Right lobe of liver (tissue), 6 donors: ENCODE measurements at regions not wholly inside any gene's neighbourhood (a gene's known extent, or its start where the extent isn't known, plus 50 kb on each side); places are given as distances from the start of the nearest gene placed in this dataset.

Source experiments
- ATAC-seq, 4 donors: fragments of 200-7000 bp; cut with Tn5 transposase; one replicate each; pipeline ENCODE4 v1.9.1; 2020; ENCODE audit warnings: mild to moderate bottlenecking in 4 of 4, moderate library complexity in 4 of 4
- DNase-seq, 3 donors: peaks; one replicate each; pipeline ENCODE4 v3.0.0-alpha.2; 2020
- H3K27ac ChIP-seq, 3 donors: fragments of 200-600 bp; one replicate each; pipeline ENCODE4 v1.8.0; 2022
- H3K27me3 ChIP-seq, 2 donors: fragments of 200-600 bp; one replicate each; pipeline ENCODE4 v1.8.0; 2022
- H3K36me3 ChIP-seq, 4 donors: fragments of 200-600 bp; sonication (generic) in 1 of 4; one replicate each; pipeline versions ENCODE4 v1.5.1 to v1.8.0; 2017 to 2022; ENCODE audit warnings: control low read depth in 1 of 4
- H3K4me1 ChIP-seq, 4 donors: fragments of 200-600 bp; sonication (generic) in 1 of 4; one replicate each; pipeline versions ENCODE4 v1.5.1 to v1.8.0; 2017 to 2022; ENCODE audit warnings: control low read depth in 1 of 4
- H3K4me3 ChIP-seq, 3 donors: fragments of 200-600 bp; one replicate each; pipeline ENCODE4 v1.8.0; 2022
- H3K9me3 ChIP-seq, 4 donors: fragments of 200-600 bp; sonication (generic) in 1 of 4; one replicate each; pipeline versions ENCODE4 v1.5.1 to v1.8.0; 2017 to 2022; ENCODE audit warnings: control low read depth in 1 of 4
- POLR2A ChIP-seq: fragments of 450-650 bp; IDR thresholded peaks from one replicate; pipeline ENCODE4 v1.6.1; 2017; ENCODE audit warnings: antibody characterized with exemption, mild to moderate bottlenecking
- WGBS: methylation state at CpG from one replicate; pipeline ENCODE4 v1.1.6; 2018; ENCODE audit warnings: low coverage, low lambda C conversion rate; ENCODE audit not compliant: insufficient coverage; ENCODE audit errors: missing lambda C conversion rate; 5-methylcytosine and 5-hydroxymethylcytosine counted together
- intact Hi-C, 2 donors: fragments of 100-400 bp; cut with DNase I; formaldehyde crosslinking; loops; one replicate each; pipeline versions ENCODE4 v1.11.2 to v1.14.1; 2022
- small RNA-seq, 2 experiments: library from RNA; depleted of rRNA; stranded (forward); fragments of <200 nt; gene quantifications; one replicate each; pipeline ENCODE3, GENCODE V24; 2016
- TF ChIP-seq, protein P1 (sequence below), 4 donors: fragments of 200-600 bp in 3 of 4; fragments of 450-650 bp in 1 of 4; IDR thresholded peaks; one replicate each; pipeline versions ENCODE4 v1.5.1 to v1.8.0; 2016 to 2022; ENCODE audit warnings: antibody characterized with exemption in 4 of 4, mild to moderate bottlenecking in 2 of 4
- donor health status: DM: no; HTN: yes; CAD: no.
- donor health status: DM: no; HTN: no; CAD: no.
- donor health status: DM: no; HTN: no; CAD: no.
- donor health status: DM: no; HTN: yes; CAD: no.
- donor health status: DM: no; HTN: yes; CAD: no.

DNA sequence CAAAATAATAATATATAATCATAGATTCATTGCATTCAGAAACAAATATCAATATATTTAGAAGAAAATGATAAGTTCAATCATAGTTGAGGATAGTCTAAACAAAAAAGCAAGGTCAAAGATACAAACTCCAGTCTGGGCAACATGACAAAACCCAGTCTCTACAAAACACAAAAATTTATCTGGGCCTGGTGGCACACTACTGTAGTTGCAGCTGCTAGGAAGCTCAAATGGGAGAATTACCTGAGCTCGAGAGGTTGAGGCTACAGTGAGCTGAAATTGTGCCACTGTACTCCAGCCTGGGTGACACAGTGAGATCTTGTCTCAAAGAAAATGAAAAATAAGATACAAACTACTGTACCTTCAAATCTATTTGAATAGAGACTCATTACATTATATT is 52.7 kb upstream of the ANXA10 start:
- no peak for TF ChIP-seq POLR2A
- TF ChIP-seq, protein P1, sequence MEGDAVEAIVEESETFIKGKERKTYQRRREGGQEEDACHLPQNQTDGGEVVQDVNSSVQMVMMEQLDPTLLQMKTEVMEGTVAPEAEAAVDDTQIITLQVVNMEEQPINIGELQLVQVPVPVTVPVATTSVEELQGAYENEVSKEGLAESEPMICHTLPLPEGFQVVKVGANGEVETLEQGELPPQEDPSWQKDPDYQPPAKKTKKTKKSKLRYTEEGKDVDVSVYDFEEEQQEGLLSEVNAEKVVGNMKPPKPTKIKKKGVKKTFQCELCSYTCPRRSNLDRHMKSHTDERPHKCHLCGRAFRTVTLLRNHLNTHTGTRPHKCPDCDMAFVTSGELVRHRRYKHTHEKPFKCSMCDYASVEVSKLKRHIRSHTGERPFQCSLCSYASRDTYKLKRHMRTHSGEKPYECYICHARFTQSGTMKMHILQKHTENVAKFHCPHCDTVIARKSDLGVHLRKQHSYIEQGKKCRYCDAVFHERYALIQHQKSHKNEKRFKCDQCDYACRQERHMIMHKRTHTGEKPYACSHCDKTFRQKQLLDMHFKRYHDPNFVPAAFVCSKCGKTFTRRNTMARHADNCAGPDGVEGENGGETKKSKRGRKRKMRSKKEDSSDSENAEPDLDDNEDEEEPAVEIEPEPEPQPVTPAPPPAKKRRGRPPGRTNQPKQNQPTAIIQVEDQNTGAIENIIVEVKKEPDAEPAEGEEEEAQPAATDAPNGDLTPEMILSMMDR (IDR thresholded peaks at IDR 0.05), result no peak
- Histone ChIP-seq H3K27ac (no peak overlapping the region), H3K27me3 (peaks cover 0 to 4% of the 10 kb centered on the region in 2 donors), H3K4me3 (no peak overlapping the region), H3K9me3 (no peaks in the 10 kb centered on the region), H3K36me3 (no peaks in the 10 kb centered on the region), H3K4me1 (no peaks in the 10 kb centered on the region)
- ATAC-seq, result no peak
- intact Hi-C loops, result no loop called here
- DNase-seq, result no peak
- WGBS, result 38% methylated on average over 1 of the region's 1 CpG

Small RNAs in the stretch of these regions (small RNA-seq; reads per million reads assigned to genes)
- 0 reads per million in 2 experiments for gene RN7SL776P
